ENCODE measurements at regions not wholly inside any gene's neighbourhood (a gene's known extent, or its start where the extent isn't known, plus 50 kb on each side); places are given as distances from the start of the nearest gene placed in this dataset.

DNA sequence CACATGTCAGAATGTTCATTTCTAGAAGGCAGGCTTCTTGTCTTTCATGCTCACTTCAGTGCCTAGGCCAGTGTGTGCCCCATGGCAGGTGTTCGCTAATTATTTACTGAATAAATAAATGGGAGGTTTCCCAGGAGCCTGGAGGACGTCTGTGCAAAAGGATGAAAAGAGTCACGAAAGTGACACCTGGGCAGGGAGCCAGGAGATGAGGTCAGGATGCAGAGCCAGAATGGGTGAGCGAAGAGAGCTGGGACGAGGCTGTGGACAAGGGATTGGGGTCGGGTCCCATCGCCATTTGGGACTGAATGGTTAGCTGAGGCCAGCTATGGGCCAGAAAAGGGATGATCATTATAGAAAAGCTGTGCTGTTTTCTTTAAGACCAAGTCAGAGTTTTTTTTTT lies 560.4 kb downstream of the TBC1D22A start:
- no peak for TF ChIP-seq EZH2 (IDR thresholded peaks at IDR 0.05; ENCODE audit: insufficient read depth, poor library complexity, severe bottlenecking)
- no peak for TF ChIP-seq EZH2phosphoT487 (IDR thresholded peaks at IDR 0.05; ENCODE audit: insufficient read depth, low read depth)
